SH-SY5Y (cell line): ENCODE measurements at regions not wholly inside any gene's neighbourhood (a gene's known extent, or its start where the extent isn't known, plus 50 kb on each side); places are given as distances from the start of the nearest gene placed in this dataset.

Source experiments
- GATA2 ChIP-seq: IDR thresholded peaks from 2 replicates; pipeline ENCODE4 v1.6.1; 2011; ENCODE audit warnings: mild to moderate bottlenecking, low read depth, low read length
- GATA3 ChIP-seq: IDR thresholded peaks from 2 replicates; pipeline ENCODE4 v1.6.1; 2011; ENCODE audit warnings: low read depth, mild to moderate bottlenecking, low read length, moderate library complexity

GRCh38 chr10:24097751-24098207 is 111.2 kb upstream of the KIAA1217 start:
- TF ChIP-seq GATA3, result no peak
- no peak for TF ChIP-seq GATA2
